ENCODE measurements at regions not wholly inside any gene's neighbourhood (a gene's known extent, or its start where the extent isn't known, plus 50 kb on each side); places are given as distances from the start of the nearest gene placed in this dataset.

DNA sequence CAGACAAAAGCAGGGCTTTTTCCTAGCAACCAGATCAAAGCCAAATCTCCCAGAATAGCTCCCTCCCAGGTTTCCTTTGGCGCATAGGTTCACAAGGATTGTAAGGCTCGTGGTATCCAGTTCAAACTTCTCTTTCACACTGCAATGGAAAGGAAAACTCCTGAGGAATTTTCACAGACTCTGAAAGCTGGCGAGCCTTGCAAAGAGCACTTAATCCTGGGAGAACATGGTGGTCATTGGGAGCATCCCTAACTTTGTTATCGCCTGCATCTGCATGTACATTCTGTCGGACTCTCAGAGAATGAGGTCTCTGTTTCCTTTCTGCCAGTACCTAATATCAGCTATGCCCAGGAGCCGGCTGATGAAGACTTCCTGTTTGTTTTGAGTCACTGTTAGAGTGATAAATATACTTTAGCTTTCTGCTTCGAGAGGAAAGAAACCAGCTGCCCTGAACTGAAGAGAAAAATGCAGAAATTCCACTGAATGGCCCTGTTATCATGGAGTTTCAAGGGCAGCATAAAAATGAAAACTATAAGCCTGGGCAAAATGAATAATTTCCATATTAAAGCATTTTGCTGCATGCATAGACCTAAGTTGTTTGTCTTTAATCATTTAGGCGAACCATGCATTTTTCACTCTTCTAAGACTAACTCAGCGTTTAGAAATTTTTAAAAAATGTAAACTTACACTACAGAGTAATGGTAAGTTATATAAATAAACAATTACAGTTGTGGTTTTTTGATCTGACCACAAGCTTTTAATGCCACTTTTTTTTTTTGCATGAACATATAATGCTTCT, 76.4 kb upstream of the ZEB2 start:
- TF ChIP-seq, protein P1, sequence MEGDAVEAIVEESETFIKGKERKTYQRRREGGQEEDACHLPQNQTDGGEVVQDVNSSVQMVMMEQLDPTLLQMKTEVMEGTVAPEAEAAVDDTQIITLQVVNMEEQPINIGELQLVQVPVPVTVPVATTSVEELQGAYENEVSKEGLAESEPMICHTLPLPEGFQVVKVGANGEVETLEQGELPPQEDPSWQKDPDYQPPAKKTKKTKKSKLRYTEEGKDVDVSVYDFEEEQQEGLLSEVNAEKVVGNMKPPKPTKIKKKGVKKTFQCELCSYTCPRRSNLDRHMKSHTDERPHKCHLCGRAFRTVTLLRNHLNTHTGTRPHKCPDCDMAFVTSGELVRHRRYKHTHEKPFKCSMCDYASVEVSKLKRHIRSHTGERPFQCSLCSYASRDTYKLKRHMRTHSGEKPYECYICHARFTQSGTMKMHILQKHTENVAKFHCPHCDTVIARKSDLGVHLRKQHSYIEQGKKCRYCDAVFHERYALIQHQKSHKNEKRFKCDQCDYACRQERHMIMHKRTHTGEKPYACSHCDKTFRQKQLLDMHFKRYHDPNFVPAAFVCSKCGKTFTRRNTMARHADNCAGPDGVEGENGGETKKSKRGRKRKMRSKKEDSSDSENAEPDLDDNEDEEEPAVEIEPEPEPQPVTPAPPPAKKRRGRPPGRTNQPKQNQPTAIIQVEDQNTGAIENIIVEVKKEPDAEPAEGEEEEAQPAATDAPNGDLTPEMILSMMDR (IDR thresholded peaks at IDR 0.05; ENCODE audit: insufficient read depth, low read depth, low read length) = no peak
- H3K4me3 ChIP-seq (ENCODE audit: low read depth, low read length) = peak overlapping the region; percentile 33
- DNase-seq (ENCODE audit: low read depth) = peak; percentile 84

DNA sequence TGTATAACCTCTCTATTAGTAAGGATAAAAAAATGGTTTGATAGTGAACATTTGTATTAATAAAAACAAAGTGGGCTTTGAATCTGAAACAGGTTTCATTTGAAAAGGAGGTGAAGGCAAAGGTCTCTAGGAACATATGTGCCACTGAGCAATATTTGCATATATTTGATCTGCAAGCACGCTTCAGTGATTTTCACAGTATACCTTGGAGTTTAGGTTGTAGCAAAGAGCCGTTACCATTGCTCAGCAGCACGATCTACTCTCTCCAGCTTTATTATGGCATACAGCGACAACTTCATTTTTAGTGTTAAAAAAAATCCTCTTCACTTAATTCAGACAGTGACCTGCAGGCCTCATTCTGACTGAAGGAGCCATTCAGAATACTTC, 75.8 kb upstream of the ZEB2 start:
- TF ChIP-seq, protein P1 (IDR thresholded peaks at IDR 0.05; ENCODE audit: insufficient read depth, low read depth, low read length) = no peak
- DNase-seq (ENCODE audit: low read depth) = no peak
- H3K4me3 ChIP-seq (ENCODE audit: low read depth, low read length) = peak overlapping the region; percentile 33

DNA sequence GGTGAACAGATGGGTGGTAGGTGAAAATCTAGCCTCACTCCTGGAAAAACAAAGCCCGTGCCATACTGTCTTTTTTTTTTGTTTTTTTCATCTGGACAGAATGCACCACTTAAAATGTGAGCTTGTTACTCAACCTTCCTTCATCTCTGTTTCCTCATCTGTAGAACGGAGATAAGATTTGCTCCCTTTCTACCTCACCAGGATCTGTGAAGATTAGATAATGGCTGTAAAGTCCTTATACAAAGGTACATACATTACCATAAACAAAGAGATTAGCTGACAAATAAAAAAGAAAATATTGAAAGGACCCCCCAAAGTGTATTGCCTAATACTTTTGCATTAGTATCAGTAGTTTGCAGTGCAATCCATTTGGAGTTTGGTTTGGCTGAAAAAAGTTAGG, 75.4 kb upstream of the ZEB2 start:
- H3K4me3 ChIP-seq (ENCODE audit: low read depth, low read length) = no peak overlapping the region
- TF ChIP-seq, protein P1 (IDR thresholded peaks at IDR 0.05; ENCODE audit: insufficient read depth, low read depth, low read length) = no peak

DNA sequence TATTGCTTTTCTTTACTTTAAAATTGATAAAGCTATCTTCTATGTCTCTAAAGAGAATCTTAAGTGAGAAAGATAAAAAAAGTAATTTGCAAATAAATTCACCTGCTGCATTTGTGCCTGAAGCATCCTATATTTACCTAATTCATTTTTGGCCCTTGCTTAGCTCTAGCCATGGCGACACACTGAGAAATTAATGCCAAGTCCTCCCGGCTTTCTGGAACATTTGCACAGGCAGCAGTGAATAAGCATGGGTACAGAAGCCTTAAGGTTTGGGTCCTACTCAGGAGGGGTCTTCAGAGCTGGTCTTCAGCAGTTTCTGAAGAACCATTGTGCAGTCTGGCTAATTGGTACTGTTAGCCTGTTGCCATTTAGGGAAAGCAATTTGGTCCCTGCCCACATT, 73.9 kb upstream of the ZEB2 start:
- TF ChIP-seq, protein P1 (IDR thresholded peaks at IDR 0.05; ENCODE audit: insufficient read depth, low read depth, low read length) = no peak
- DNase-seq (ENCODE audit: low read depth) = no peak
- no peak overlapping the region for H3K4me3 ChIP-seq (ENCODE audit: low read depth, low read length)

More for the DNA sequence above, 75.4 kb upstream of the ZEB2 start:
- no peak for DNase-seq (ENCODE audit: low read depth)

DNA sequence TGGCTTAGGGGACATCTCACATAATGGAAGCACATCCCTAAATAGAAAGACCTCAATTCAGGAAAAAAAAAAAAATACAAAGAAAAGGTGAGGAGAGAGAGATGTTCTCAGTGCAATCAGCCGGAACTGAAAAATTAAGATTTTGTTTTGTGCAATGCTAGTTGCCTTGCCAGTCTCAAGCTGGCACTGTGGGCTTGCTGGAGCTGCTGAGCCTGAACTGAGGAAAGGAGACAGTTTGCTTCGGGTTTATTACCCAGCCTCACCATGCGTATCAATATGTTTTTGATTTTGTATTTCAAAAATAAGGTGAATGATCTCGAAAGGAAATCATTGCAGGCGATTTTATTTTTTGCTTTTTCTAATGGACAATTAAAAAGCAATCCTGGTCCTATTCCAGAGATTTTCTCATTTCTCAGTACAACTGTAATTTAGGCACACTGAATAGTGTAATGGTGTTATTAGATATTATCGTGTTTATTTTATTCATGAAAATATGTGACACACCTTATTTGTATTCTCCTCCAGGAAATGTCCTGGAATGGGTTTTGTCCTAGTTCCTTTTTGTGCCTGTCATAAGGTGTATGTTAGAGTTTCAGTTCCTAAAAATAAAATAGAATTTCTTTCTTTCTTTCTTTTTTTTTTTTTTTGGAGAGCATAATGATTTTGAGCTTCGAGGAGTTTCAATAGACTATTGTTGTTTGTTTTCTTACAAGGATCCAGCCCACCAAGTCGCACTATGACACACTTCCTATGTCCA, 72.8 kb upstream of the ZEB2 start:
- DNase-seq (ENCODE audit: low read depth) = no peak
- no peak overlapping the region for H3K4me3 ChIP-seq (ENCODE audit: low read depth, low read length)
- TF ChIP-seq, protein P1 (IDR thresholded peaks at IDR 0.05; ENCODE audit: insufficient read depth, low read depth, low read length) = no peak

DNA sequence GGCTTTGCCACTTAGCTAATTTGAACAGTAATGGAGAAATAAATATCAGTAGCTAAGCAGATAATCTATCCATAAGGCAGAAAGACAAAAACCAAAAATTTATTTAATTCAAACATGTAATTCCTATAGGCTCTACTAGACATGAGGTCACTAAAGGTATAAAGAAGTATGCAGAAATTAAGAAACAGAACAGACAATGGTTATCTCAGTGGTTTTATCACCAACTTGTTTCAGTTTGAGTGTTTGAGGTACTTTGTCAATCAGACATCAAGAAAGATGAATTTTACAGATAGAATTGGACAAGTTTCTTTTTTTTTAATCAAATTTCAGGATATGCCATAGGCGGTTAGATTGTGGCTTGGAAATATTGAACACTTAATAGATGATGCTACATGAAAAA, 67.4 kb upstream of the ZEB2 start:
- TF ChIP-seq, protein P1 (IDR thresholded peaks at IDR 0.05; ENCODE audit: insufficient read depth, low read depth, low read length) = no peak
- no peak for DNase-seq (ENCODE audit: low read depth)
- no peak overlapping the region for H3K4me3 ChIP-seq (ENCODE audit: low read depth, low read length)
